NOMO-1 (cell line): ENCODE measurements at regions not wholly inside any gene's neighbourhood (a gene's known extent, or its start where the extent isn't known, plus 50 kb on each side); places are given as distances from the start of the nearest gene placed in this dataset.

Source experiments
- DNase-seq, 2 experiments: peaks; one replicate each; lab custom pipeline; 2025; ENCODE audit not compliant: unreplicated experiment in 2 of 2; lab: John Stamatoyannopoulos, UW

- no peak for DNase-seq
These were observed 76.7 kb upstream of the UNC5A start for GRCh38 chr5:176733406-176734262.

- no peak for DNase-seq
These were observed 75.5 kb upstream of the UNC5A start for GRCh38 chr5:176734756-176735342.

DNA sequence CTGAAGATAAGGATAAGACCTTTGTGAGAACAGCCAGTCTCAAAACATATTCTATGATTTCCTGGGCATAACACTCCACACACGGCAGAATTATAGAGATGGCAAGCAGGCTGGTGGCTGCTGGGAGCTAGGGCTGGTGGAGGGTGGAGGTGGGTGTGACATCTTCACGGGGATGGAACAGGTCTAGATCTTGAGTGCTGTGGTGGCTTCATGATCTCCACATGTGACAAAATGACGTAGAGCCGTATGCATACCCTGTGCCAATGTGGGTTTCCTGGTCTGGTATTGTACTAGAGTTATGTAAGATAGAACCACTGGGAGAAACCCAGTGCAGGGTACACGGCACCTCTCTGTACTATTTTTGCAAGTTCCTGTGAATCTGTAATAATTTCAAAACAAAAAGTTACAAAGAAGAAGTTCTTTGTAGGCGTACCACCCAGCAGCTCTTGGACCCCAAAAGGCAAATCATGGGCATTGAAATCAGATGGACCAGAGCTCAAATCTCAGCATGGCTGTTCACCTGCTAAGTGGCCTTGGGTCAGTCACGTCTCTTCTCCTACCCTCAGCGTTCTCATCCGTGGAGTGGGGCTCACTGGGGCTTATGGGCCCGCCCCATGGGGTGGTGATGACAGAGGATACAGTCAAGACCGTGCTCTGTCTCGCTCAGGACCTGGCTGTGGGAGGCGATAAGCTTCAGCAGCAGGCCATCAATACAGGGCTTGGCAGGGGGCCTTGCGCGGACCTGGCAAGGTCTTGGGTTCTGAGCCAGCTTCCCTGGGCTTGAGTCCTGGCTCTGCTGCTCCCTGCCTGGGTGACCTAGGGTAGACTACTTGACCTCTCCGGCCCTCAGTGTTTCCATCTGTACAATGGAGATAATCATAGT, 74.7 kb upstream of the UNC5A start:
- DNase-seq: no peak

DNA sequence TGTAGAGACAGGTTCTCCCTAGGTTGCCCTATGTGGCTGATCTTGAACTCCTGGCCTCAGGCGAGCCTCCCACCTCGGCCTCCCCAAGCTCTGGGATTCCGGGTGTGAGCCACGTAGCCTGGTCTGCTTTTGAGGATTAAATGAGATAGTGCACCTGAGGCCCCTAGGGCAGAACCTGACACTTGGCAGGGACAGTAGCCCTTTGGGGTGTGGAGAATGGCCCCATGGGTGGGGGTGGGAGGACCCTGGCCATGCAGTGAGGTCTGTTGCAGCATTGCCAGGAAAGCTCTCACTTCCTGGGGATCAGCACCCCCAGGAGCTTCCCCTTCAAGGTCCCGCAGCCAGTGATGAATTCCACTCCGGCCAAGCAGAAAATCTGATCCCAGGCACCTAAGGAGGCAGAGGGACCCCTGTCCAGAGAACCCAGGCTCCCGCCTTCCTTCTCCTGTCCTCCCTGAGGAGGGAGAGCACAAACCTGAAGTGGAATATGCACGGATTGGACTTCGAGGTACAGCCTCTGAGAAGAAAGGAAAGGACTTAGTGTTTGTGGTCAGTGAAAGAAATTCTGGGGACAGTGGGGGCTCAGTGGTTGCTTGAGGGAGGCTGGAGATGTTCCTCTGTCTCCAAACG, 73.9 kb upstream of the UNC5A start:
- no peak for DNase-seq

- no peak for DNase-seq
These were observed 73.2 kb upstream of the UNC5A start for GRCh38 chr5:176736931-176737745.

GRCh38 chr5:176737746-176738636, 72.4 kb upstream of the UNC5A start:
- no peak for DNase-seq

- DNase-seq: no peak
These were observed 71.6 kb upstream of the UNC5A start for GRCh38 chr5:176738637-176739250.

DNA sequence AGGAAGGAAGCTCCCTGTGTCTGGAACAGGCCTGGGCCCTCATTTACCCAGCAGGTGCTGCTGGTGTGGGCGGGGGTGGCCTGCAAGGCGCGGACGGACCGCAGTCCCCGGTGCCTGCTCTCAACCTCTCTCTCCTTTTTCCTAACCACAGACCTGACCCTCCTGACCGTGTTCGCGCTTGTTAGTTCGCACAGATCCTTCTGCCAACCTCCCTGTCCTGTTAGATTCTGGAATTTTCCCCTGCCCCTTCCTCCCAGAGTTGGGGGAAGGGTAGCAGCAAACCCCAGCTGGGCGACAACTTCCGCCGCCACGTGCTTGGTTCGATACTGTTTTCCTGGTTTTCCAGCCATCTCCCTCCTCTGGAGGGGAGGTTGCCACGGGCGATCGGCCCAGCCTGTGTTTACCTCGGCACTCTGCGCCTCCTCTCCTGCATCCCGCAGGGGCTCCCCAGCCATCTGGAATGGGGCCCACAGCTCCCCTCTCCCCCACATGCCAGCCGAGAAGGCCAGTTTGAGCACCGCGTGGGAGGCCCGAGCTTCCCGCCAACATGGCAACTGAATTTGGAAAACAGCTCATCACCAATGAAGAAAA, 70.8 kb upstream of the UNC5A start:
- no peak for DNase-seq

GRCh38 chr5:176740131-176740701, 70.1 kb upstream of the UNC5A start:
- DNase-seq: no peak

GRCh38 chr5:176740702-176741496, 69.5 kb upstream of the UNC5A start:
- no peak for DNase-seq

- no peak for DNase-seq
These were observed 68.7 kb upstream of the UNC5A start for GRCh38 chr5:176741561-176742211.

- DNase-seq: no peak
These were observed 67.9 kb upstream of the UNC5A start for GRCh38 chr5:176742246-176743105.

- DNase-seq: no peak
These were observed 67.1 kb upstream of the UNC5A start for GRCh38 chr5:176743136-176743861.

GRCh38 chr5:176743868-176744583, 66.3 kb upstream of the UNC5A start:
- DNase-seq: no peak
